ENCODE measurements at regions not wholly inside any gene's neighbourhood (a gene's known extent, or its start where the extent isn't known, plus 50 kb on each side); places are given as distances from the start of the nearest gene placed in this dataset.

DNA sequence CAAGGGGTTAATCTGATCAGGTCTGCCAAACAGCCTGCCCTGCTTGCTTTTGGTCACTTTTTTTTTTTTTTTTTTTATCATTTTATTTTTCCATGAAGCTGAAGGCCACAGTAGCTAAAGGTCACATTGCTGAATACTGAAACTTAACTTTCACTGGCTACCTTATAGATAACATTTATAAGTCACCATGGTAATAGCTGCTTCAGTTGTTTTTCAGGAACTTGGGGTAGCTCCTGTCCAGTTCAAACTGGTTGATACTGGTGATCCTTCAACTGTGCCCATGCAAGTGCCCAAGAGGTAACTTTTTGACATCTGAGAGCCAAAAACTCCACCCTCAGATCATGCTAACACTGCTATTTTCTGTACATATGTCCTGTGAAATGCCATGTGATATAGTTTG is 68.3 kb upstream of the RGS7BP start:
- TF ChIP-seq CTCF (IDR thresholded peaks at IDR 0.05 in 2 of 3, conservative IDR thresholded peaks at IDR 0.05 in 1 of 3; ENCODE audit: insufficient read depth in 2 of 3, low read depth in 1 of 3, low read length in 3 of 3) (no peak), EZH2 (IDR thresholded peaks at IDR 0.05; ENCODE audit: borderline replicate concordance, low read depth, low read length) (no peak), ZNF274 (IDR thresholded peaks at IDR 0.05; ENCODE audit: borderline replicate concordance, low read depth, low read length) (no peak), FOXK2 (conservative IDR thresholded peaks at IDR 0.05 in 1 of 2, IDR thresholded peaks at IDR 0.05 in 1 of 2; ENCODE audit: low read depth in 2 of 2) (no peak)

Data from K562 (cell line).